Natural killer cell (primary cell): ENCODE measurements at regions not wholly inside any gene's neighbourhood (a gene's known extent, or its start where the extent isn't known, plus 50 kb on each side); places are given as distances from the start of the nearest gene placed in this dataset.

ENCODE experiments used
- ATAC-seq, 3 donors: fragments of 150-1000 bp in 2 of 3; fragments of 200-7000 bp in 1 of 3; cut with Tn5 transposase; 1 replicate in 1 of 3; 2 replicates in 2 of 3; pipeline ENCODE4 v1.10.0; 2021; ENCODE audit warnings: mild to moderate bottlenecking in 2 of 3, moderate library complexity in 2 of 3
- DNase-seq, 2 donors: peaks; one replicate each; pipeline versions ENCODE4 v3.0.0 to v3.0.0-alpha.2; 2013 to 2021; ENCODE audit warnings: mixed read lengths in 1 of 2
- H3K27ac ChIP-seq: one replicate; pipeline ENCODE4 v1.5.1; 2013; ENCODE audit warnings: mild to moderate bottlenecking, low read length
- H3K27me3 ChIP-seq: one replicate; pipeline ENCODE4 v1.6.1; 2013; ENCODE audit warnings: low read length; ENCODE audit not compliant: control insufficient read depth, insufficient read depth
- H3K36me3 ChIP-seq: one replicate; pipeline ENCODE4 v1.6.1; 2013; ENCODE audit warnings: low read length; ENCODE audit not compliant: control insufficient read depth, insufficient read depth
- H3K4me1 ChIP-seq: one replicate; pipeline ENCODE4 v1.6.1; 2013; ENCODE audit warnings: low read length; ENCODE audit not compliant: control insufficient read depth, insufficient read depth
- H3K4me3 ChIP-seq: one replicate; pipeline ENCODE4 v1.5.1; 2013; ENCODE audit warnings: low read length
- H3K9me3 ChIP-seq: one replicate; pipeline ENCODE4 v1.6.1; 2013; ENCODE audit warnings: low read length; ENCODE audit not compliant: control insufficient read depth, insufficient read depth
- H3K27ac Mint-ChIP-seq, 2 donors: one replicate each; pipeline ENCODE4 v1.8.0; 2022; ENCODE audit warnings: mild to moderate bottlenecking in 2 of 2, mixed read lengths in 2 of 2, moderate library complexity in 1 of 2
- H3K27me3 Mint-ChIP-seq, 2 donors: one replicate each; pipeline ENCODE4 v1.8.0; 2022; ENCODE audit warnings: low read depth in 2 of 2, mixed read lengths in 2 of 2
- H3K36me3 Mint-ChIP-seq: one replicate; pipeline ENCODE4 v1.8.0; 2022; ENCODE audit warnings: mixed read lengths
- H3K4me1 Mint-ChIP-seq, 2 donors: one replicate each; pipeline ENCODE4 v1.8.0; 2022; ENCODE audit warnings: mixed read lengths in 2 of 2
- H3K4me3 Mint-ChIP-seq: one replicate; pipeline ENCODE4 v1.8.0; 2022; ENCODE audit warnings: mild to moderate bottlenecking, moderate library complexity, mixed read lengths
- H3K9me3 Mint-ChIP-seq, 2 donors: one replicate each; pipeline ENCODE4 v1.8.0; 2022; ENCODE audit warnings: mixed read lengths in 2 of 2
- WGBS: methylation state at CpG from one replicate; pipeline ENCODE4 v1.1.7; 2013; ENCODE audit warnings: missing lambda C conversion rate; ENCODE audit not compliant: insufficient coverage; 5-methylcytosine and 5-hydroxymethylcytosine counted together
- intact Hi-C: fragments of 100-400 bp; cut with micrococcal nuclease; formaldehyde crosslinking; loops from one replicate; pipeline ENCODE4 v1.14.2; 2022
- TF ChIP-seq, protein P1 (sequence below): fragments of 200-600 bp; IDR thresholded peaks from one replicate; pipeline ENCODE4 v1.8.0; 2022; ENCODE audit warnings: antibody characterized with exemption

- no peak overlapping the region for H3K27ac ChIP-seq
- no peaks in the 10 kb centered on the region for H3K36me3 ChIP-seq
- DNase-seq (no peak), ATAC-seq (no peak)
- no peaks in the 10 kb centered on the region for H3K27me3 ChIP-seq
- intact Hi-C loops: no loop called here
- TF ChIP-seq, protein P1, sequence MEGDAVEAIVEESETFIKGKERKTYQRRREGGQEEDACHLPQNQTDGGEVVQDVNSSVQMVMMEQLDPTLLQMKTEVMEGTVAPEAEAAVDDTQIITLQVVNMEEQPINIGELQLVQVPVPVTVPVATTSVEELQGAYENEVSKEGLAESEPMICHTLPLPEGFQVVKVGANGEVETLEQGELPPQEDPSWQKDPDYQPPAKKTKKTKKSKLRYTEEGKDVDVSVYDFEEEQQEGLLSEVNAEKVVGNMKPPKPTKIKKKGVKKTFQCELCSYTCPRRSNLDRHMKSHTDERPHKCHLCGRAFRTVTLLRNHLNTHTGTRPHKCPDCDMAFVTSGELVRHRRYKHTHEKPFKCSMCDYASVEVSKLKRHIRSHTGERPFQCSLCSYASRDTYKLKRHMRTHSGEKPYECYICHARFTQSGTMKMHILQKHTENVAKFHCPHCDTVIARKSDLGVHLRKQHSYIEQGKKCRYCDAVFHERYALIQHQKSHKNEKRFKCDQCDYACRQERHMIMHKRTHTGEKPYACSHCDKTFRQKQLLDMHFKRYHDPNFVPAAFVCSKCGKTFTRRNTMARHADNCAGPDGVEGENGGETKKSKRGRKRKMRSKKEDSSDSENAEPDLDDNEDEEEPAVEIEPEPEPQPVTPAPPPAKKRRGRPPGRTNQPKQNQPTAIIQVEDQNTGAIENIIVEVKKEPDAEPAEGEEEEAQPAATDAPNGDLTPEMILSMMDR: no peak
- 89% methylated on average over 7 of the region's 7 CpGs for WGBS
- H3K9me3 Mint-ChIP-seq: no peaks in the 10 kb centered on the region
- H3K9me3 ChIP-seq: no peaks in the 10 kb centered on the region
- no peak overlapping the region for H3K4me3 Mint-ChIP-seq
- no peaks in the 10 kb centered on the region for H3K36me3 Mint-ChIP-seq
- no peak overlapping the region for H3K27ac Mint-ChIP-seq
- no peaks in the 10 kb centered on the region for H3K4me1 Mint-ChIP-seq
- H3K27me3 Mint-ChIP-seq: no peaks in the 10 kb centered on the region
- no peak overlapping the region for H3K4me3 ChIP-seq
- H3K4me1 ChIP-seq: no peaks in the 10 kb centered on the region
Measured at GRCh38 chr1:4064150-4064889, 164.2 kb upstream of the C1orf174 start.

DNA sequence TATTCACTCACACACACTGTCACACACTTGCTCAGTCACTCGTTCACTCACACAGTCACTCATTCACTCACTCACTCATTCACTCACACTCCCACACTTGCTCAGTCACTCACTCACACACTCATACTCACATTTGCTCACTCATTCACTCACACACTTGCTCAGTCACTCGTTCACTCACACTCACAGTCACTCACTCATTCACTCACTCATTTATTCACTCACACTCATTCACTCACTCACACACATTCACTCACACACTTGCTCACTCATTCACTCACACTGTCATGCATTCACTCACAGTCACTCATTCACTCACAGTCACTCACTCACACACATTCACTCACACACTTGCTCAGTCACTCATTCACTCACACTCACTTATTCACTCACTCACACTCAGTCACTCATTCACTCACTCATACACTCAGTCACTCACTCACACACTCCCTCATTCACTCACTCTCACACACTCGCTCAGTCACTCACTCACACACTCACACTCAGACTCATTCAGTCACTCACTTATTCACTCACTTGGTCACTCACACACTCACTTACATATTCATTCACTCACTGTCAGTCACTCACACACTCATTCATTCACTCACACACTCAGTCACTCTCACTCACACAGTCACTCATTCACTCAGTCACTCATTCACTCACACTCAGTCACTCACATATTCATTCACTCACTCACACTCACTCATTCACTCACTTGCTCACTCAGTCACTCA lies 167.0 kb upstream of the C1orf174 start:
- no peak overlapping the region for H3K4me3 Mint-ChIP-seq
- TF ChIP-seq, protein P1: no peak
- no peak for DNase-seq
- no peaks in the 10 kb centered on the region for H3K36me3 ChIP-seq
- no peaks in the 10 kb centered on the region for H3K27me3 ChIP-seq
- ATAC-seq: no peak
- intact Hi-C loops: no loop called here
- H3K36me3 Mint-ChIP-seq: no peaks in the 10 kb centered on the region
- H3K27ac Mint-ChIP-seq: no peak overlapping the region
- no peaks in the 10 kb centered on the region for H3K4me1 ChIP-seq
- no peaks in the 10 kb centered on the region for H3K9me3 Mint-ChIP-seq
- no peaks in the 10 kb centered on the region for H3K9me3 ChIP-seq
- WGBS: 92% methylated on average over 3 of the region's 3 CpGs
- H3K4me3 ChIP-seq: no peak overlapping the region
- H3K4me1 Mint-ChIP-seq: no peaks in the 10 kb centered on the region
- H3K27ac ChIP-seq: no peak overlapping the region
- H3K27me3 Mint-ChIP-seq: peaks cover 3 to 5% of the 10 kb centered on the region in 2 donors

GRCh38 chr1:4068076-4068475 lies 168.0 kb upstream of the C1orf174 start:
- no peaks in the 10 kb centered on the region for H3K4me1 ChIP-seq
- no peaks in the 10 kb centered on the region for H3K4me1 Mint-ChIP-seq
- no peaks in the 10 kb centered on the region for H3K36me3 Mint-ChIP-seq
- whole genome bisulfite sequencing: 80% methylated on average over 8 of the region's 8 CpGs
- peaks cover 5 to 8% of the 10 kb centered on the region in 2 donors for H3K27me3 Mint-ChIP-seq
- no peaks in the 10 kb centered on the region for H3K9me3 ChIP-seq
- no peaks in the 10 kb centered on the region for H3K36me3 ChIP-seq
- DNase-seq (no peak), ATAC-seq (no peak)
- no peak overlapping the region for H3K4me3 ChIP-seq
- H3K27ac Mint-ChIP-seq: no peak overlapping the region
- no peaks in the 10 kb centered on the region for H3K9me3 Mint-ChIP-seq
- H3K4me3 Mint-ChIP-seq: no peak overlapping the region
- TF ChIP-seq, protein P1: no peak
- H3K27me3 ChIP-seq: no peaks in the 10 kb centered on the region
- H3K27ac ChIP-seq: no peak overlapping the region
- intact Hi-C loops: no loop called here
